HG03159 (cell line): ENCODE measurements at regions not wholly inside any gene's neighbourhood (a gene's known extent, or its start where the extent isn't known, plus 50 kb on each side); places are given as distances from the start of the nearest gene placed in this dataset.

Experiments
- ATAC-seq: cut with Tn5 transposase; IDR thresholded peaks from one replicate; pipeline ENCODE4 v1.9.1; 2021; ENCODE audit warnings: mild to moderate bottlenecking, moderate library complexity; ENCODE audit not compliant: unreplicated experiment

- ATAC-seq = no peak
Measured at GRCh38 chr4:119750771-119751170, 122.2 kb upstream of the PDE5A start.

DNA sequence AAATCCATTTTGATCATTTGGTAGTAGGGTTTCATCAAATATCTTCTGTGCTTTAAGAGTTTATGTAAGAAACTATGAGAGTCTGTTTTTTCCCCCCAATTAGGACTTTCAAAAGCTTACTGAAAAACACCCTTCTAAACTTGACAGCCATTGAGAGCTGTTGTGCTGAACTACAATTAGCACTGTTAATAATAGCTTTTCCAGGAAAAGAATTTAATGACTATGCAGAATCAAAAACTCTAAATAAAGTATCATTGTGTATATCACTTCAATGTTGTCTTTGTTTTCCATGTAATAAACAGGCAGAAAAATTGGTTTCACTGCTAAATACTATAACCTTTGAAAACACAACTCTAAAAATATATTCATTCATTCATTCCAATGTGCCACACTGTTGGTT is 121.4 kb upstream of the PDE5A start:
- no peak for ATAC-seq

GRCh38 chr4:119748853-119749252 is 120.2 kb upstream of the PDE5A start:
- ATAC-seq = no peak

DNA sequence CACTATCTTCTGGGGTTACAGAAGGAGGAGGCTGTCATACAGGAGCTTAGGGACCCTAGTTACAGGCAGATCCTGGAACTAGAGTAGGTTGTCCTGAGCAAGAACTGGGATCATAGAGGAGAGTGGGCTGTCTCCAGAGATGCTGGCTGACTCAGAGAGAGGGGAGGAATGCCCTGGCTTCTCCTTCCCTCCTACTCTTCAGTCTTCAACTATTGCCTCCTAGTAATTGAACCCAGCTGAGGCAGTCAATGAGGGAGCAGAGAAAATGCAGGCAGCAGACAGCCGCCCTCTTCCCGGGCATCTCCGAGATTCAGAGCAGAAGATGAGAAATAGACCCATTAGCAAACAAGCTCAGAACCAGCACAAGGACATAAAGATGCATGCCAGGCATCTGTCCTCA is 118.3 kb upstream of the PDE5A start:
- ATAC-seq = no peak

- no peak for ATAC-seq
Measured at GRCh38 chr4:119745351-119745750, 116.7 kb upstream of the PDE5A start.

GRCh38 chr4:119744580-119744979 is 116.0 kb upstream of the PDE5A start:
- no peak for ATAC-seq

DNA sequence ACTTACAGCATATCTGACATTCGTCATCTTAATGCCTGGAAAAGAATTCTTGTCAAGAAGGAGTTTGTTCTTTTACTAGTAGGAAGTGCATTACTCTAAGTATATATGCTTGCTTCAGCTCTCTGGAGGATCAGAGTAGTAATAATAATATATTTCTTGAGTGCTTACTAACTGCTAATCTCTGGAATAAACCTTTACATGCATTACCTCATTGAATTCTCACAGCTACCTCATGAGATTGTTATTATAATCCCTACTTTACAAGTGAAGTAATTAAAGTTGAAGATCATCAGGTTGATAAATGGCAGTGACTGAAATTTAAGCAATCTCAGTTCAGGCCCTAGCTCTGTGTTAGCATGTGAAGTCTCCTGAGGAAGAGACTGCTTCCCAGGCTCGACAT is 115.0 kb upstream of the PDE5A start:
- no peak for ATAC-seq

GRCh38 chr4:119739796-119740195 is 111.2 kb upstream of the PDE5A start:
- no peak for ATAC-seq

- ATAC-seq = no peak
Measured at GRCh38 chr4:119738901-119739300, 110.3 kb upstream of the PDE5A start.

DNA sequence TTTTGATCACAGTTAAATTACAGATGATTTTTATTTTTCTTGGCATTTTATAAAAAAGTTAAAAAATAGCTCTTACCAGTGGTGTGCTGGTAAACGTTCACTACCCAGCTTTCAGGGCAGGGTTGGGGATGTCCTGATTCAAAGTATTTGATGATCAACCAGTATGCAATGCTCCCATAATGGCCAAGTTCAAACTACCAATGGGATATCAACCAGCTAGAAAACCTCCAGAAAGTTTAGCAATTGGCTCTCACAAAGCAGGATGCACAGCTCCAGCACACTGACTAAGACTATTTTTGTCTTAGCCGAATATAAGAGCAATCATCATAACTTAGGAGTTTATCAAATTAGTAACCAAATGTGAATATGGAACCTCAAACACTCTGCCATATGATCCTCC is 108.0 kb upstream of the PDE5A start:
- ATAC-seq = no peak

DNA sequence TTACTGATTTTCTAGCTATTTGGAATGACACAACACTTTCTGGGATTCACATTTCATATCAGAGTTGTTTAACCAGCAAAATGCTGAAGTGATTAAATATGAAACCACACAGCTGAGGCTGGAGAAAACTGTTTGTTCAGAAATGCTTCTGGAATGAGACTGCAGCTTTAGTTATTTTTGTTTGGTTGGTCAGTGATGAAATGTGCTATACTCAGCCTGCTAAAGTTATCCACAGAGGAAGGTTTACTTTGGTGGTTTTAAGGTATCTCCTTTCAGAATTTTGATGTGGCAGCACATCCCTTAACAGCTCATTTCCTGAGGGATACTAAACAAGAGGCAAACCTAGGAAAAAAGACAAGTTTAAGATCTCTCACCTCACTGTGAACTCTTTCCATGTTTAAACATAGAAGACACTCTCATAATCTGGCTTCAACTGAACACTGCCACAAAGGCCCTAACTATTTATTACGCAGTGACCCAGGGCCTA is 106.6 kb upstream of the PDE5A start:
- ATAC-seq = no peak

- ATAC-seq = no peak
Measured at GRCh38 chr4:119733431-119733830, 104.8 kb upstream of the PDE5A start.

DNA sequence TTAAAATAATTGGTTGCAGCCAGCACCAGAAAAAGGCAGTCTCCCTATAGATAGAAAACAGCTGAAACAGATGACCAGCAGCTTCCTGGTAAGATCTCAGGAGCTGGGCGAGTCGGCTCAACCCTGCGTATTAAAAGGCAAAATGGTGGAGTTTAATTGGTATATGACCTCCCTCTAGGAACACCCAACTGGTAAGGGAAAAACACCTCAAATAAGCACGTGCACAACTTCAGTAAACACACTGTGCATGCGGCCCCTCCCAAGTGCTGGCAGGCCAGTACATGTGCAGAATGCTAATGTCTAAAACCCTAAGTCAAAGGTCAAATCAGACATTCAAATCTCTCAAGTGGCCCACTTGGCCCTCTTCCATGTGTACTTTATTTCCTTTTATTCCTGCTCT is 103.2 kb upstream of the PDE5A start:
- no peak for ATAC-seq

DNA sequence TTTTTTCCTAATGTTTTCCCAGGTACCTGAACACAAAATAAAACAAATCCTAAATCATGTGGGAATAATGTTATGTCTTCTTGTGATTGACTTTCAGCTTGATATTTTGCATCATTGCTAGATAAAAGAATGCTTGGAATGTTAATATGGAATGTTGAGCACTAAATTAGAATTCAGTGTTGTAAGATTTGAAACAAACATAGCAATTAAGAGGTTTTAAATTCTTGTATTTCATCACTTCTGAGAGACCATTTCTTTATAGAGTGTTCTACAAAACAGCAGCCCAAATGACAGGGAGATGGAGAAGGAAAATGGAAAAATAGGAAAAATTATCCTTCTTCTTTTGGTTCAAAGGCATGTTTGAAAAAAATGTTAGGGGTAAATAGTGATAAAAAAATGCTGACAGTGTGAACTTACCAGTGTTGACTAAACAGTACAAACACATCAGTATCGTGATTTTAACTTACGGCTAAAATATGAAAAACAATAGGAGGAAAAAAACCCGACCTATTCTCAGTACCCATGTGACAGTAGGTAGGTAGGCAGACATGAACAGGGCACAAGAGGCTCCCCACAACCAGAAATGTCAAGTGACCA is 102.6 kb upstream of the PDE5A start:
- ATAC-seq = no peak

DNA sequence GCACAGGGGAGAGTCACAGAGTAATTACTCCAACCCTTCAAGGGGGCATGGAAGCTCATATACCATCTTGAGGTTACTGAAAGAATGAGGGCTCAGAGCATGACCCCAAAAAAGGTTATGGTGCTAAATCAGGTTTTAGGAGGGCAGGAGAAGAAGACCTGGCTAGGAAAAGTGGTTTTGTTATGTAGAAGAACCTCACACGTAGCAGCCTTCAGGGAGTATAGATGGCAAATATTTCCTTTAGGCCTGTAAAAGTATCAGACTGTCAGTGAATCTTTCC is 102.0 kb upstream of the PDE5A start:
- no peak for ATAC-seq

DNA sequence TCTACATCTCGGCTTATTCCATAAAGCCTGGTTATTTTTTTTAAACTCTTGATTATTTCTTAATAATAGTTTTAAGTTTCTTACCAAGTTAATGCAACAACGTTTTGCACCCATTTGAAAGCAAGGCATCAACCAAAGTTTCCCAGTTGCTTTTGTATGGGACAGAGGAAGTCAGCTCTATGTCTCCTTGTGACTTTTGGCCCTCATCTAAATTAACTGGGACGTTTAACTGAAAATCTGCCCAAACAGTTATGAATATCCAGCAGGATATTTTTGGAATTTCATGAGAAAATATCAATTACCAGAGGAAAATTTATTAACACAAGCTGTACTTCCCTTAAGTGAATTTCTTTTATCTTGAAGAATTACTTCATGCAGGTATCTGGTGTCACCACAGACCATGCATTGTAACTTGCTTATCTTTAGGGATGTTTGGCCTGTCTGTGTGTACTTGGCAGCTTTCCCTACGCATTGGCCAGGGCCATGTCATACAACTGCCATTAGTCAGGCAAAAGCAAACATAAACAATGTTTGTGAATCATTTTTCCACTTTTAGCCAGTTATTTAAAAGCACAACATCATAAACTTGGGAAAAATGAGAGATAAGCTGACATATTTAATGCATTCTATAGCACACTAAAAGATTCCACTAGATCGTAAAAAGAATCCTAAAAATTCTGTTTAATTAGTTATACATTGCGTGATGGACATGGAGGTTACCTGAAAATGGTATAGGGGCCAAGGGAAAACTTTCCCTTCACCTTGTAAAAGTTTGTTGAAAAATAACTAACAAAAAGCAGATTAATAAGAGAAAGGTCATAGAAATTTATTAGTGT is 101.4 kb upstream of the PDE5A start:
- no peak for ATAC-seq

GRCh38 chr4:119728692-119729593 is 100.3 kb upstream of the PDE5A start:
- no peak for ATAC-seq

DNA sequence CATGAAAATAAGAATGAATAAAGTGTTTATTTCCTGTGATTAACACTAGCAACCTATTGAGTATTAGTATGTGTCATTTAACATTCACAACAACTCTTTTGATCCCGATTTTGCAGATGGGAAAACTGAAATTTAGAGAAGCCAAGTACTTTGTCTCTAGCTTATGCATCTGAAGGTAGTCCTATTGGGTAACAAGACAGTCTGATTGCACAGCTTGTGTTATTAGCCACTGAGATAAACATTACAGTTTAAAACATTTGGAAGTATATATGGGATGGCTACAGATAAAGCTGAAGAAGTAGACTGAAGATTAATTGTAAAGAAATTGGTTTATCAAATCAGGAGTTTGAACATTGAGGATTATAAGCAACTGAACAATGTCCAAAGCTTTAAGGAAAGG is 99.6 kb upstream of the PDE5A start:
- no peak for ATAC-seq

DNA sequence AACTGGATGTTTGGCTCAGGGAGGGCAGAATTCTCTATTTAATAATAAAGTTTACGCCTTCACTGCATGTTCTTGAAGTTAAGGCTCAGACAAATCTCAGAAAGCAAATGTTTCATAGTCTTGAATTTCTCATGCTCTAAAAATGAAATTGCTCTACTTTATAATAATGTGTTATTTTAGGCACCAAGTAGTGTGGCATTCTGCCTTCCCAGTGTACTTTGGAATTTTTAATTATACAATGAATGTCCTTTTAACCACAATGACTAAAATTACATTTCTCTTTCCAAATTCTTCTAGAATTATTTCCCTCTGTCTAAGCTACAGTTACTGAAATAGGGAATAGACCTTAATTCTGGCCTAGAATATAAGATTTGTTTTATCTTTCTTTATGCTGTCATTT is 97.9 kb upstream of the PDE5A start:
- no peak for ATAC-seq

GRCh38 chr4:119725688-119726330 is 97.2 kb upstream of the PDE5A start:
- no peak for ATAC-seq

- no peak for ATAC-seq
Measured at GRCh38 chr4:119725011-119725410, 96.4 kb upstream of the PDE5A start.
